ENCODE measurements at regions not wholly inside any gene's neighbourhood (a gene's known extent, or its start where the extent isn't known, plus 50 kb on each side); places are given as distances from the start of the nearest gene placed in this dataset.

DNA sequence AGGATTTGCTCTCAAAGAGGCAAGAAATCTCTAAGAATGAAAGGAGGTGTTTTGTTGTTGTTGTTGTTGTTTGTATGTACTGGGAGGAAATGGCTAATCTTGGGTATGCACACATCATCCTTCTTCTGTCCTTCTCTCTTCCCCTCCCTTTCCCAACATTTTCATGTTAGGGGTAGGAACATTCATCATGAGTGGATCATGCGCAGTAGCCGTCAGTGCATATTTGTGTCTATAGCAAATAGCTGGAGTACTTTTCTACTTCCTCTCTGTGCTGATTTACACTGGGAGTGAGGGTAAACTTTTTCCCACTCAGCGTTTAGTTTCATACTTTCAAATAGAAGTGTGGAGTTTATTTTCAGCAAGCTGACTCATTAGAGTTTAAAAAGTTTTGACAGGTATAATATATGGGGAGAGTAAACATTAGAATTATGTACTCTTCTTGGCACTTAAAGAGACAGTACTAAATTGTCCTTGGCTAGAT lies 80.5 kb upstream of the PRKG1 start:
- TF ChIP-seq, protein P1, sequence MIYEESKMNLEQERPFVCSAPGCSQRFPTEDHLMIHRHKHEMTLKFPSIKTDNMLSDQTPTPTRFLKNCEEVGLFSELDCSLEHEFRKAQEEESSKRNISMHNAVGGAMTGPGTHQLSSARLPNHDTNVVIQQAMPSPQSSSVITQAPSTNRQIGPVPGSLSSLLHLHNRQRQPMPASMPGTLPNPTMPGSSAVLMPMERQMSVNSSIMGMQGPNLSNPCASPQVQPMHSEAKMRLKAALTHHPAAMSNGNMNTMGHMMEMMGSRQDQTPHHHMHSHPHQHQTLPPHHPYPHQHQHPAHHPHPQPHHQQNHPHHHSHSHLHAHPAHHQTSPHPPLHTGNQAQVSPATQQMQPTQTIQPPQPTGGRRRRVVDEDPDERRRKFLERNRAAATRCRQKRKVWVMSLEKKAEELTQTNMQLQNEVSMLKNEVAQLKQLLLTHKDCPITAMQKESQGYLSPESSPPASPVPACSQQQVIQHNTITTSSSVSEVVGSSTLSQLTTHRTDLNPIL (CRISPR knock-in tag; IDR thresholded peaks at IDR 0.05; ENCODE audit: low read depth), result no peak
- TF ChIP-seq ESRRG (CRISPR knock-in tag; IDR thresholded peaks at IDR 0.05) (no peak), BACH2 (CRISPR knock-in tag; IDR thresholded peaks at IDR 0.05; ENCODE audit: borderline replicate concordance) (no peak), ZFP30 (CRISPR knock-in tag; IDR thresholded peaks at IDR 0.05) (no peak), ZNF565 (CRISPR knock-in tag; conservative IDR thresholded peaks at IDR 0.05; ENCODE audit: low read depth) (no peak), ZFP3 (CRISPR knock-in tag; IDR thresholded peaks at IDR 0.05) (no peak), GLIS3 (CRISPR knock-in tag; IDR thresholded peaks at IDR 0.05) (no peak), TCF4 (CRISPR knock-in tag; IDR thresholded peaks at IDR 0.05; ENCODE audit: borderline replicate concordance) (no peak), ZNF70 (CRISPR knock-in tag; IDR thresholded peaks at IDR 0.05) (no peak), TOX (CRISPR knock-in tag; IDR thresholded peaks at IDR 0.05; ENCODE audit: borderline replicate concordance) (no peak), ISL1 (CRISPR knock-in tag; IDR thresholded peaks at IDR 0.05) (no peak), CSDC2 (CRISPR knock-in tag; IDR thresholded peaks at IDR 0.05) (no peak)
- TF ChIP-seq, protein P2, sequence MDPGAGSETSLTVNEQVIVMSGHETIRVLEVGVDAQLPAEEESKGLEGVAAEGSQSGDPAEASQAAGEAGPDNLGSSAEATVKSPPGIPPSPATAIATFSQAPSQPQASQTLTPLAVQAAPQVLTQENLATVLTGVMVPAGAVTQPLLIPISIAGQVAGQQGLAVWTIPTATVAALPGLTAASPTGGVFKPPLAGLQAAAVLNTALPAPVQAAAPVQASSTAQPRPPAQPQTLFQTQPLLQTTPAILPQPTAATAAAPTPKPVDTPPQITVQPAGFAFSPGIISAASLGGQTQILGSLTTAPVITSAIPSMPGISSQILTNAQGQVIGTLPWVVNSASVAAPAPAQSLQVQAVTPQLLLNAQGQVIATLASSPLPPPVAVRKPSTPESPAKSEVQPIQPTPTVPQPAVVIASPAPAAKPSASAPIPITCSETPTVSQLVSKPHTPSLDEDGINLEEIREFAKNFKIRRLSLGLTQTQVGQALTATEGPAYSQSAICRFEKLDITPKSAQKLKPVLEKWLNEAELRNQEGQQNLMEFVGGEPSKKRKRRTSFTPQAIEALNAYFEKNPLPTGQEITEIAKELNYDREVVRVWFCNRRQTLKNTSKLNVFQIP (CRISPR knock-in tag; IDR thresholded peaks at IDR 0.05; ENCODE audit: borderline replicate concordance, low read depth), result no peak

All from SK-N-SH treated with all-trans-retinoic acid at 6 μM for 48 hours (cell line).